Erythroblast (primary cell): ENCODE measurements at regions not wholly inside any gene's neighbourhood (a gene's known extent, or its start where the extent isn't known, plus 50 kb on each side); places are given as distances from the start of the nearest gene placed in this dataset.

Source experiments
- GATA1 ChIP-seq: IDR thresholded peaks from 2 replicates; pipeline ENCODE4 v1.6.1; 2011; ENCODE audit warnings: low read depth, mild to moderate bottlenecking, control low read depth, low read length, moderate library complexity
- POLR2A ChIP-seq: IDR thresholded peaks from 2 replicates; pipeline ENCODE4 v1.6.1; 2011; ENCODE audit warnings: mild to moderate bottlenecking, low read length

DNA sequence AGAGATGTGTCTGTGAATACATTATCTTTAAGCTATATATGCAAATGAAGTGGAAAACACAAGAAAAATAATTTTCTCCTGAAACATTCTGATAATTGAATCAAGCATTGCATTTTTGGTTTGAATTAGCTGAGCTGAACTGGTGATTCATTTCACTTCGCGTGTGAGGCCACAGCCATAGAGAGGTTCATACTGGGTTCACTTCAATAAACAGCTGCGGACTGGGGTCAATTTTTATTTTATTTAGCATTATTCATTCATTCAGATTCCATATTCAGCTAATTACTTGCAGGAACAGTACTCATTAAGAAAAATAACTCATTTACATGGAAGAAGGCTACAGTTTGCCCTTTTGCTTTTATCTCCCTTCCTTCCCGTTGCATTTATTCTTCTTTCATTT, 195.2 kb upstream of the LRIG3 start:
- TF ChIP-seq POLR2A, result no peak
- TF ChIP-seq GATA1, result no peak
